HG03469 (cell line): ENCODE measurements at regions not wholly inside any gene's neighbourhood (a gene's known extent, or its start where the extent isn't known, plus 50 kb on each side); places are given as distances from the start of the nearest gene placed in this dataset.
"Not testable (repeated sequence)": the region's sequence is repeated elsewhere in the genome, so short reads cannot be mapped to it uniquely, and the experiment has no call there.

Experiments
- ATAC-seq: cut with Tn5 transposase; IDR thresholded peaks from one replicate; pipeline ENCODE4 v1.9.1; 2021; ENCODE audit warnings: mild to moderate bottlenecking, moderate library complexity, moderate number of reproducible peaks; ENCODE audit not compliant: unreplicated experiment

GRCh38 chr14:71800878-71801277 lies 131.4 kb upstream of the RGS6 start:
- ATAC-seq: no peak

GRCh38 chr14:71803539-71804260 lies 128.5 kb upstream of the RGS6 start:
- no peak for ATAC-seq

DNA sequence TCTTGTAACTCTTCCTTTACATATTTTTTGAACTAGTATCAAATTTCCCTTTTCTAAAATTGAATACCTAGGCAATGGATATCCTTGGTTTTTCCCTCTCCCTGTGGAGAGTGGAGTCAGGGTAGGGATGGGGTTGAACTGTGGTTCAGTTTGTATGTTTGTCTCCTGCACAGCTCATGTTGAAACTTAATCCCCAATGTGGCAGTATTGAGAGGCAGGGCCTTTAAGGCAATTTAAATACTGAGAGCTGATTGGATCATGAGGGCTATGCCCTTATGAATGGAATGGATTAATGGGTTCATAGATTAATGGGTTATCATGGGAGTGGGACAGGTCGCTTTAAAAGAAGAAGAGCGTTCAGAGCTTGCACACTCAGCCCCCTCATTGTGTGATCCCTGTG lies 127.2 kb upstream of the RGS6 start:
- ATAC-seq: no peak

GRCh38 chr14:71807049-71807448 lies 125.2 kb upstream of the RGS6 start:
- not testable (repeated sequence) for ATAC-seq

DNA sequence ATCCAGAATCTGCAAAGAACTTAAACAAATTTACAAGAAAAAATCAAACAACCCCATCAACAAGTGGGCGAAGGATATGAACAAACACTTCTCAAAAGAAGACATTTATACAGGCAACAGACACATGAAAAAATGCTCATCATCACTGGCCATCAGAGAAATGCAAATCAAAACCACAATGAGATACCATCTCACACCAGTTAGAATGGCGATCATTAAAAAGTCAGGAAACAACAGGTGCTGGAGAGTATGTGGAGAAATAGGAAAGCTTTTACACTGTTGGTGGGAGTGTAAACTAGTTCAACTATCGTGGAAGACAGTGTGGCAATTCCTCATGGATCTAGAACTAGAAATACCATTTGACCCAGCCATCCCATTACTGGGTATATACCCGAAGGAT lies 121.4 kb upstream of the RGS6 start:
- not testable (repeated sequence) for ATAC-seq

DNA sequence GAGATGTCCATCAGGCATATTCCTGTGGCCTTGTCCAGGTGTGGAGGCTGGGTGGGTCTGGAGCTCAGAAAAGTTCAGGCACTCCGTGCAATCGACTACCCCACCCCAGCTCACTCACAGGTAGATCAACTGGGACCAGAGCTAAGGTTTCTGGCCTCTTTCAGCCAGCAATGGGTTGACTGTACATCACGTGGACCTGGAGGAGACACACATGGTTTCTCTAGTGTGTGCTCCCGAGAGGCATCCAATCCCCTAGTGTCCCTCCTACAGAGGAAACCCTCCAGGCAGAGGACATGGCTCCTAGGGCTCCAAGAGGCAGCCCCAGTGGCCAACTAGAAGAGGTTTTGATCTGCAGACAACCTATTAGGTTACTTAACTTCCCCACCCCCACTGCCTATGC lies 119.5 kb upstream of the RGS6 start:
- ATAC-seq: no peak

DNA sequence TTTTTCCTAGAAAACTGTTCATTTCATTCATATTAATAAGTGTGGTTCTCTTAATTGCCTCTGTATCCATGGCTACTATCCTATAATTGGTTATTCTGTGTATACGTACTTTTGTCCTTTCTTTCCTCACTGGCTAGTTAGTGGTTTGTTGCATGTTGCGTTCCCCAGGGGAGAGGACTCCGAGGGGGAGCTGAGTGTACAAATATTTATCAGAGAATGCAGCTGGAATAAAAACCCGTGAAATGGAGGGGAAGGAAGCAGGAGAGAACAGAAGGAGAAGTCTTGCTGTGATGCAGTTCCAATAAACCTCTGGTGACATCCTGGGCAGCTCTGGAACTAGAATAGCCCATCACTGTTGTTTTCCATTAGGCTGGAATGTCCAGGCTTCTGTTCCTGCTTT lies 117.1 kb upstream of the RGS6 start:
- no peak for ATAC-seq

- ATAC-seq: no peak
Measured at GRCh38 chr14:71824816-71825215, 107.4 kb upstream of the RGS6 start.

- ATAC-seq: no peak
Measured at GRCh38 chr14:71833476-71833875, 98.8 kb upstream of the RGS6 start.

- no peak for ATAC-seq
Measured at GRCh38 chr14:71834284-71835204, 97.7 kb upstream of the RGS6 start.

GRCh38 chr14:71852181-71852580 lies 80.0 kb upstream of the RGS6 start:
- ATAC-seq: no peak

- no peak for ATAC-seq
Measured at GRCh38 chr14:71855399-71856036, 76.7 kb upstream of the RGS6 start.

GRCh38 chr14:71856199-71856919 lies 75.9 kb upstream of the RGS6 start:
- ATAC-seq: peak; percentile 36

GRCh38 chr14:71863049-71863448 lies 69.2 kb upstream of the RGS6 start:
- no peak for ATAC-seq

DNA sequence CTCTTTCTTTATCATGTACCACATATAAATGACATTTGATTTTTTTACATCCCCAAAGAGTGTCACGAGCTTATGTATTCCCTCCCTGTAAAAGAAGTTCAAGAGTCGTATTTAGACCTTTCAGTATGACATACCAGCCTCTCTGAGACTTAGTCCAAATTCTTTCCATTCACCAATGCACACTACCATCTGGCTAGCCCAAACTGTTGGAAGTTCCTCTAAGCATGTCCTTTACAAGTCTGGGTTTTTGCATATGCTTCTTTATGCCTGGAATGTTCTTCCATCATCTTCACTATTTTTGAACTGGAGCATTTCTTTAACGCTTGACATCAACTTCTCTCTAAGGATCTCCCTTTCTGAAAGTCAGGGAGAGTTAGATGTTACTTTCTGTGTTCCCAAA lies 68.5 kb upstream of the RGS6 start:
- ATAC-seq: no peak
